ENCODE measurements at regions not wholly inside any gene's neighbourhood (a gene's known extent, or its start where the extent isn't known, plus 50 kb on each side); places are given as distances from the start of the nearest gene placed in this dataset.

DNA sequence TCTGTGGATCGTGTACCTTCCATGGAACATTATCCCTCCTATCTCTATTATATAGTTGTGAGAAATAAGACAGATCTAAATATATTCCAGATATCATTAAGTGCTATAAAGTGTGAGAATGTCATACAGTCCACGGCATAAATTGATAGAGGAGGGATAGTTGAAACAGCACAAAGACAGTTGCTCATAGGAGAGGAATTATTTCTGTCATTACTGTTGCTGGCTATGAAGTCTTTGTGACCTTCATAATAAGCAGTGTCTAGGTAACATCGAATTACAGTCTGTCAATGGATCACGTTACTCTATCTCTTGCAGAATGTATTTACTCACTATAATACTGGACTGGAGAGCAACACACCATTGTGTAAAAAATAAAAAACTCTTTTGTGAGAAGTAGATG is 671.5 kb upstream of the PCDH20 start:
- TF ChIP-seq, protein P1, sequence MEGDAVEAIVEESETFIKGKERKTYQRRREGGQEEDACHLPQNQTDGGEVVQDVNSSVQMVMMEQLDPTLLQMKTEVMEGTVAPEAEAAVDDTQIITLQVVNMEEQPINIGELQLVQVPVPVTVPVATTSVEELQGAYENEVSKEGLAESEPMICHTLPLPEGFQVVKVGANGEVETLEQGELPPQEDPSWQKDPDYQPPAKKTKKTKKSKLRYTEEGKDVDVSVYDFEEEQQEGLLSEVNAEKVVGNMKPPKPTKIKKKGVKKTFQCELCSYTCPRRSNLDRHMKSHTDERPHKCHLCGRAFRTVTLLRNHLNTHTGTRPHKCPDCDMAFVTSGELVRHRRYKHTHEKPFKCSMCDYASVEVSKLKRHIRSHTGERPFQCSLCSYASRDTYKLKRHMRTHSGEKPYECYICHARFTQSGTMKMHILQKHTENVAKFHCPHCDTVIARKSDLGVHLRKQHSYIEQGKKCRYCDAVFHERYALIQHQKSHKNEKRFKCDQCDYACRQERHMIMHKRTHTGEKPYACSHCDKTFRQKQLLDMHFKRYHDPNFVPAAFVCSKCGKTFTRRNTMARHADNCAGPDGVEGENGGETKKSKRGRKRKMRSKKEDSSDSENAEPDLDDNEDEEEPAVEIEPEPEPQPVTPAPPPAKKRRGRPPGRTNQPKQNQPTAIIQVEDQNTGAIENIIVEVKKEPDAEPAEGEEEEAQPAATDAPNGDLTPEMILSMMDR (IDR thresholded peaks at IDR 0.05) = no peak
- TF ChIP-seq POLR2A (IDR thresholded peaks at IDR 0.05; ENCODE audit: low read depth) = no peak
- no peak for TF ChIP-seq POLR2AphosphoS5 (IDR thresholded peaks at IDR 0.05)
- TF ChIP-seq EP300 (IDR thresholded peaks at IDR 0.05) = no peak

All from esophagus muscularis mucosa (tissue), 4 donors.